ENCODE measurements at regions not wholly inside any gene's neighbourhood (a gene's known extent, or its start where the extent isn't known, plus 50 kb on each side); places are given as distances from the start of the nearest gene placed in this dataset.

DNA sequence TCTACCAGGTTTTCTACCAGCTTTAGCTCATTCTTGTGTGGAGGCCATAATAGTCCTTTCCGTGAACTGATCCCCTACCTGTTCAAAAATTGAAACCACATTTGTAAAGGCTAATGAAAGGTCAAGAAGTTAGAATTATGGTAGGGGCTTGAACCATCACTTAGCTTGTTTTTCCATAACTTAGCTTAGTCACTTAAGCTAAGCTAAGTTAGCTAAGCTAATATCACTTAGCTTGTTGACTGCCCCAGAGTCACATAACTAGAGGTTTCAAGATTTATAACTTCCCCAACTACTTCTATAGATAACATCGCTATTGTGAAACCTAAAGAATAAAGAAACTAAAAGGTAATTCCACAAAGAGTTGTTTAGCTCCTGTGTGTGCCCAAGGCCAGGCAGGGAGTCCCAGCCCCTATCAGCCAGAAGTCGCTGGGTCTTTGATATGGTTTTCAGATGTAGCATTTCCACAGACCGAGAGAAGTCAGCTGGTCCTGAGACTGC, 131.8 kb downstream of the VEGFA start:
- DNase-seq (ENCODE audit: low read depth, low spot score), result no peak
- Histone ChIP-seq H3K4me3 (no peak overlapping the region), H4K20me1 (ENCODE audit: control insufficient read depth, insufficient read depth) (no peaks in the 10 kb centered on the region), H3K4me1 (ENCODE audit: control insufficient read depth, insufficient read depth, low read length) (no peaks in the 10 kb centered on the region; the same call in 1 of the 2 replicates), H3K79me2 (ENCODE audit: control insufficient read depth, insufficient read depth, low read length) (no peaks in the 10 kb centered on the region), H3K36me3 (ENCODE audit: control insufficient read depth in 2 of 2, insufficient read depth in 2 of 2, low read length in 1 of 2) (no peaks in the 10 kb centered on the region), H3K9ac (ENCODE audit: control insufficient read depth, insufficient read depth, low read length) (no peak overlapping the region), H3K9me3 (replicated peaks; ENCODE audit: control insufficient read depth, insufficient read depth, low read length) (no peaks in the 10 kb centered on the region), H3K27me3 (replicated peaks in 1 of 2; ENCODE audit: control insufficient read depth in 2 of 2, insufficient read depth in 2 of 2, low read length in 1 of 2) (no peaks in the 10 kb centered on the region; a peak in 1 of 4 replicates), H2AFZ (ENCODE audit: control insufficient read depth, low read depth, low read length) (no peak overlapping the region), H3K27ac (ENCODE audit: control insufficient read depth, insufficient read depth) (no peak overlapping the region), H3K4me2 (ENCODE audit: control insufficient read depth, insufficient read depth) (no peak overlapping the region)
- no TSS peak for BruUV-seq (replicated peaks)
- CTCF ChIA-PET, result interaction anchor here (1.0 to 1.7 kb wide), 6 partner anchors 23 to 177 kb away, joined by 3 to 6 read pairs (median 4); no protein-coding TSS in a partner anchor
- intact Hi-C loops (cut with micrococcal nuclease; ENCODE audit: unreplicated experiment), result no loop called here
- FAIRE-seq, result no peak
- in situ Hi-C loops (cut with MboI), result no loop called here
- TF ChIP-seq POLR2A (IDR thresholded peaks at IDR 0.05; ENCODE audit: low read depth, low read length) (no peak), FOXM1 (IDR thresholded peaks at IDR 0.05; ENCODE audit: low read depth, low read length) (no peak), ZNF24 (IDR thresholded peaks at IDR 0.05) (peak; percentile 38; the same call in 1 of the 2 replicates), TCF12 (IDR thresholded peaks at IDR 0.05; ENCODE audit: low read depth, low read length) (no peak), CHD4 (IDR thresholded peaks at IDR 0.05) (no peak)
- ATAC-seq, result no peak
- POLR2A ChIA-PET, result interaction anchor here (1.1 kb wide), 1 partner anchor 14 kb away, joined by 3 read pairs; no protein-coding TSS in a partner anchor
- 38% methylated on average over 4 of the region's 4 CpGs for WGBS (ENCODE audit: insufficient coverage, insufficient replicate concordance, low lambda C conversion rate, missing lambda C conversion rate)
- RAD21 ChIA-PET (ENCODE audit: unreplicated experiment), result interaction anchor here (1.4 kb wide), 1 partner anchor 11 kb away, joined by 4 read pairs; no protein-coding TSS in a partner anchor
- SMC1A ChIA-PET (ENCODE audit: uncharacterized antibody, unreplicated experiment), result interaction anchor here (0.8 to 2.3 kb wide), 8 partner anchors 11 to 85 kb away, joined by 3 to 6 read pairs (median 4); no protein-coding TSS in a partner anchor

GRCh38 chr6:43900916-43901732, 131.1 kb downstream of the VEGFA start:
- no peak overlapping the region for H3K27ac ChIP-seq (ENCODE audit: control insufficient read depth, insufficient read depth)
- in situ Hi-C loops (cut with MboI) (no loop called here), intact Hi-C loops (cut with micrococcal nuclease; ENCODE audit: unreplicated experiment) (no loop called here)
- WGBS (ENCODE audit: insufficient coverage, insufficient replicate concordance, low lambda C conversion rate, missing lambda C conversion rate), result 43% methylated on average over 12 of the region's 13 CpGs
- no peaks in the 10 kb centered on the region for H3K9me3 ChIP-seq (replicated peaks; ENCODE audit: control insufficient read depth, insufficient read depth, low read length)
- no peak overlapping the region for H3K9ac ChIP-seq (ENCODE audit: control insufficient read depth, insufficient read depth, low read length)
- no peak overlapping the region for H2AFZ ChIP-seq (ENCODE audit: control insufficient read depth, low read depth, low read length)
- FAIRE-seq, result no peak
- no TSS peak for BruUV-seq (replicated peaks)
- ATAC-seq, result no peak
- H3K4me1 ChIP-seq (ENCODE audit: control insufficient read depth, insufficient read depth, low read length), result no peaks in the 10 kb centered on the region; the same call in 1 of the 2 replicates
- no peak overlapping the region for H3K4me3 ChIP-seq
- no peaks in the 10 kb centered on the region for H4K20me1 ChIP-seq (ENCODE audit: control insufficient read depth, insufficient read depth)
- no peak overlapping the region for H3K4me2 ChIP-seq (ENCODE audit: control insufficient read depth, insufficient read depth)
- no peaks in the 10 kb centered on the region; a peak in 2 of 4 replicates for H3K27me3 ChIP-seq (replicated peaks in 1 of 2; ENCODE audit: control insufficient read depth in 2 of 2, insufficient read depth in 2 of 2, low read length in 1 of 2)
- H3K79me2 ChIP-seq (ENCODE audit: control insufficient read depth, insufficient read depth, low read length), result no peaks in the 10 kb centered on the region
- RAD21 ChIA-PET (ENCODE audit: unreplicated experiment), result interaction anchor here (0.6 to 1.4 kb wide), 2 partner anchors 12 to 132 kb away, joined by 3 to 4 read pairs; no protein-coding TSS in a partner anchor
- POLR2A ChIA-PET, result interaction anchor here (1.1 kb wide), 1 partner anchor 13 kb away, joined by 3 read pairs; no protein-coding TSS in a partner anchor
- no peaks in the 10 kb centered on the region for H3K36me3 ChIP-seq (ENCODE audit: control insufficient read depth in 2 of 2, insufficient read depth in 2 of 2, low read length in 1 of 2)
- no peak for DNase-seq (ENCODE audit: low read depth, low spot score)
- SMC1A ChIA-PET (ENCODE audit: uncharacterized antibody, unreplicated experiment), result interaction anchor here (0.8 to 2.3 kb wide), 8 partner anchors 11 to 84 kb away, joined by 3 to 6 read pairs (median 4); no protein-coding TSS in a partner anchor
- CTCF ChIA-PET, result interaction anchor here (1.0 to 1.7 kb wide), 6 partner anchors 24 to 178 kb away, joined by 3 to 6 read pairs (median 4); no protein-coding TSS in a partner anchor
- TF ChIP-seq IKZF2 (IDR thresholded peaks at IDR 0.05), result no peak
- TF ChIP-seq EP300 (IDR thresholded peaks at IDR 0.05; ENCODE audit: borderline replicate concordance in 1 of 2, control insufficient read depth in 1 of 2, low read depth in 2 of 2, low read length in 2 of 2), result no peak
- no peak for TF ChIP-seq ASH2L (IDR thresholded peaks at IDR 0.05; ENCODE audit: borderline replicate concordance, low read depth)
- TF ChIP-seq RAD21 (IDR thresholded peaks at IDR 0.05; ENCODE audit: insufficient read depth, low read depth, low read length), result no peak
- TF ChIP-seq WRNIP1 (IDR thresholded peaks at IDR 0.05; ENCODE audit: borderline replicate concordance, low read depth, low read length), result no peak
- no peak for TF ChIP-seq CBX5 (IDR thresholded peaks at IDR 0.05; ENCODE audit: low read depth)
- TF ChIP-seq BCLAF1 (IDR thresholded peaks at IDR 0.05), result no peak
